Caco-2 (cell line): ENCODE measurements at regions not wholly inside any gene's neighbourhood (a gene's known extent, or its start where the extent isn't known, plus 50 kb on each side); places are given as distances from the start of the nearest gene placed in this dataset.

Experiments
- BruUV-seq: library from RNA; stranded (reverse); fragments of 400-500 nt; replicated peaks from 2 replicates; lab custom pipeline; 2021; lab: Mats Ljungman, UMichigan
- CTCF ChIA-PET: fragments of 300-600 bp; sonication (Branson Sonifier 250); formaldehyde crosslinking; loops from one replicate; lab custom pipeline; 2022; ENCODE audit warnings: antibody characterized with exemption; lab: Charles Lee
- POLR2A ChIA-PET: fragments of 300-600 bp; sonication (Branson Sonifier 250); formaldehyde crosslinking; loops from one replicate; lab custom pipeline; 2022; ENCODE audit warnings: antibody characterized with exemption; lab: Charles Lee
- DNase-seq, 2 experiments: peaks; one replicate each; pipeline versions ENCODE4 v3.0.0 to v3.0.0-alpha.2; 2020 to 2022
- H3K27me3 ChIP-seq: replicated peaks from 2 replicates; pipeline ENCODE4 v1.6.0; 2011; ENCODE audit warnings: low read length; ENCODE audit not compliant: control insufficient read depth, insufficient read depth
- H3K36me3 ChIP-seq: 2 replicates; pipeline ENCODE4 v1.5.1; 2011; ENCODE audit warnings: low read length; ENCODE audit not compliant: control insufficient read depth, insufficient read depth
- H3K4me1 ChIP-seq: fragments of 250-450 bp; sonication (Bioruptor Pico); 2 replicates; pipeline ENCODE4 v1.5.1; 2020; ENCODE audit warnings: mild to moderate bottlenecking
- H3K4me3 ChIP-seq: 2 replicates; pipeline ENCODE4 v1.5.1; 2011; ENCODE audit warnings: low read depth, mild to moderate bottlenecking, control low read depth, low read length
- H3K9me3 ChIP-seq: fragments of 250-450 bp; sonication (Bioruptor Pico); 2 replicates; pipeline ENCODE4 v1.5.1; 2020; ENCODE audit warnings: mild to moderate bottlenecking, moderate library complexity
- H3K27ac Mint-ChIP-seq: one replicate; pipeline ENCODE4 v1.8.0; 2022; ENCODE audit warnings: mixed read lengths; ENCODE audit not compliant: unreplicated experiment
- H3K27me3 Mint-ChIP-seq: one replicate; pipeline ENCODE4 v1.8.0; 2022; ENCODE audit warnings: mixed read lengths; ENCODE audit not compliant: insufficient read depth, unreplicated experiment
- H3K36me3 Mint-ChIP-seq: one replicate; pipeline ENCODE4 v1.8.0; 2022; ENCODE audit warnings: mild to moderate bottlenecking, mixed read lengths; ENCODE audit not compliant: insufficient read depth, unreplicated experiment
- H3K4me1 Mint-ChIP-seq: one replicate; pipeline ENCODE4 v1.8.0; 2022; ENCODE audit warnings: low read depth, mixed read lengths; ENCODE audit not compliant: unreplicated experiment
- H3K4me3 Mint-ChIP-seq: one replicate; pipeline ENCODE4 v1.8.0; 2022; ENCODE audit warnings: mild to moderate bottlenecking, moderate library complexity, mixed read lengths; ENCODE audit not compliant: unreplicated experiment
- H3K9me3 Mint-ChIP-seq: one replicate; pipeline ENCODE4 v1.8.0; 2022; ENCODE audit warnings: mixed read lengths; ENCODE audit not compliant: unreplicated experiment
- intact Hi-C: fragments of 100-400 bp; cut with micrococcal nuclease; formaldehyde crosslinking; loops from one replicate; pipeline ENCODE4 v1.10.0; 2022; ENCODE audit not compliant: unreplicated experiment
- TF ChIP-seq, protein P1 (sequence below), 2 experiments: fragments of 200-600 bp in 1 of 2; IDR thresholded peaks; 1 replicate in 1 of 2; 2 replicates in 1 of 2; pipeline versions ENCODE4 v1.5.1 to v1.8.0; 2011 to 2022; ENCODE audit warnings: antibody characterized with exemption in 1 of 2, control low read depth in 1 of 2, inconsistent platforms in 1 of 2, low read depth in 1 of 2, low read length in 1 of 2, mild to moderate bottlenecking in 1 of 2, moderate library complexity in 1 of 2; ENCODE audit not compliant: insufficient read depth in 1 of 2, severe bottlenecking in 1 of 2, unreplicated experiment in 1 of 2

DNA sequence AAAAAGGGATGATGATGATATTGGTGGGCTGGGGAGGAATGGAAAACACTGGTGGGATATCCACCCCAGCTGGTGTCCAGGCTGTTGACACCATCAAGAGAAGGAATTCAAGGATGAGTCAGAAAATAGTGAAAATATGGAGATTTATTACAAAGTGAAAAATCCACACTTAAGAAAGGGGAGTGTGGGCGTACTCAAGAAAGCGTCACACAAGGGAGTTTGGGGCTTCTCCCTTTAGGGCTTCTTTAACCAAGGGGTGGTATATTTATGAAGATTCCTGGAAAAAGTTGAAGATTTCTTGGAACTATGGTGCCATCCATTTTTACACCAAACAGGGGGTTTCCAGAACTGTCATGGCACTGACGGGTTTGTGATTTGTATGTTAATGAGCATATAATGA, 63.1 kb upstream of the ARID2 start:
- ChIA-PET POLR2A (no interaction called here), CTCF (no interaction called here)
- peaks cover 22% of the 10 kb centered on the region for H3K4me1 Mint-ChIP-seq
- H3K27ac Mint-ChIP-seq: no peak overlapping the region
- H3K4me3 ChIP-seq: no peak overlapping the region
- intact Hi-C loops: loop anchor here (5.0 kb wide), 1 partner anchor 69 kb away; no protein-coding TSS in a partner anchor
- H3K36me3 Mint-ChIP-seq: no peaks in the 10 kb centered on the region
- H3K27me3 Mint-ChIP-seq: no peaks in the 10 kb centered on the region
- no TSS peak for BruUV-seq
- no peaks in the 10 kb centered on the region for H3K9me3 ChIP-seq
- H3K4me3 Mint-ChIP-seq: no peak overlapping the region
- H3K27me3 ChIP-seq: no peaks in the 10 kb centered on the region
- H3K36me3 ChIP-seq: no peaks in the 10 kb centered on the region
- TF ChIP-seq, protein P1, sequence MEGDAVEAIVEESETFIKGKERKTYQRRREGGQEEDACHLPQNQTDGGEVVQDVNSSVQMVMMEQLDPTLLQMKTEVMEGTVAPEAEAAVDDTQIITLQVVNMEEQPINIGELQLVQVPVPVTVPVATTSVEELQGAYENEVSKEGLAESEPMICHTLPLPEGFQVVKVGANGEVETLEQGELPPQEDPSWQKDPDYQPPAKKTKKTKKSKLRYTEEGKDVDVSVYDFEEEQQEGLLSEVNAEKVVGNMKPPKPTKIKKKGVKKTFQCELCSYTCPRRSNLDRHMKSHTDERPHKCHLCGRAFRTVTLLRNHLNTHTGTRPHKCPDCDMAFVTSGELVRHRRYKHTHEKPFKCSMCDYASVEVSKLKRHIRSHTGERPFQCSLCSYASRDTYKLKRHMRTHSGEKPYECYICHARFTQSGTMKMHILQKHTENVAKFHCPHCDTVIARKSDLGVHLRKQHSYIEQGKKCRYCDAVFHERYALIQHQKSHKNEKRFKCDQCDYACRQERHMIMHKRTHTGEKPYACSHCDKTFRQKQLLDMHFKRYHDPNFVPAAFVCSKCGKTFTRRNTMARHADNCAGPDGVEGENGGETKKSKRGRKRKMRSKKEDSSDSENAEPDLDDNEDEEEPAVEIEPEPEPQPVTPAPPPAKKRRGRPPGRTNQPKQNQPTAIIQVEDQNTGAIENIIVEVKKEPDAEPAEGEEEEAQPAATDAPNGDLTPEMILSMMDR (IDR thresholded peaks at IDR 0.05; ENCODE audit: insufficient read depth in 1 of 2, low read depth in 1 of 2, low read length in 1 of 2, severe bottlenecking in 1 of 2, unreplicated experiment in 1 of 2): no peak
- H3K9me3 Mint-ChIP-seq: no peaks in the 10 kb centered on the region
- DNase-seq: no peak
- H3K4me1 ChIP-seq: peaks cover 14% of the 10 kb centered on the region

DNA sequence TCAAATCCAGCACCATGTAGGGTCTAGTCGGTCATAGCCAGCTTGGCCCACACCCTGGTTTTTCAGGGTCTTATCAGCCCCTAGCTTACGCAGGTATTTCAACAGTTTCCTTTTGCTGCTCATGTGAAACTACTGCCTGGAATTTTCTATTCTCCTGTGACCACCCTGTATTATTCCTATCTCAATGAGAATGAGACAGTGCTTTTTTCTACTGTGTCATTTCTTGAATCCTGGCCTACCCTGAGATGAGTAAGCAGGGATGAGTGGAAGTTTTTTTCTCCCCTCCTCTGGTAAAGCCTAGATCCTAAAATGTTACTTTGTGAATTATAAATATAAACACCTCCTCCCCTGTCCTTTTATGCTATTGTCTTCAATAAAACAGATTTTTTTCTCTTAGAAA, 62.7 kb upstream of the ARID2 start:
- POLR2A ChIA-PET: no interaction called here
- Mint-ChIP-seq H3K27me3 (no peaks in the 10 kb centered on the region), H3K4me1 (peaks cover 22% of the 10 kb centered on the region), H3K9me3 (no peaks in the 10 kb centered on the region), H3K27ac (no peak overlapping the region), H3K4me3 (no peak overlapping the region), H3K36me3 (no peaks in the 10 kb centered on the region)
- intact Hi-C loops: loop anchor here (5.0 kb wide), 1 partner anchor 70 kb away; no protein-coding TSS in a partner anchor
- CTCF ChIA-PET: no interaction called here
- Histone ChIP-seq H3K27me3 (no peaks in the 10 kb centered on the region), H3K4me1 (peaks cover 14% of the 10 kb centered on the region), H3K36me3 (no peaks in the 10 kb centered on the region), H3K4me3 (no peak overlapping the region), H3K9me3 (no peaks in the 10 kb centered on the region)
- DNase-seq: no peak
- BruUV-seq: no TSS peak
- TF ChIP-seq, protein P1 (IDR thresholded peaks at IDR 0.05; ENCODE audit: insufficient read depth in 1 of 2, low read depth in 1 of 2, low read length in 1 of 2, severe bottlenecking in 1 of 2, unreplicated experiment in 1 of 2): no peak

DNA sequence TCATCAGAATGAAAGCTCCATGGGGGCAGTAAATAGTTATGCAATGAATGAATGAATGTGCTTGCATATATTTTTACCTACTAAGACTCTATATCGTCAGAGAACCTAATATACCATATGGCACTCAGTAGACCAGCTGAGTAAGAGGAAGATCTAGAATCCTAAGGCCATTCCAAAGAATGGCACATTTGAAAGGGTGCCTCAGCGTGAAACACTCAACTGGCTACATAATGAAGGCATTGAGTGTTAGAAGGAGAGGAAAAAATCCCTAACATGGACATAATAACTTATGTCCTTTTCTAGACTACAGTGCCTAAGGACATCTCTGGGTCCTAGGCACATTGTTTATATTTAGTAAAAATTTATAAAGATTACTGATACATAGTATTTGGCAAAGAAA, 61.7 kb upstream of the ARID2 start:
- peaks cover 22% of the 10 kb centered on the region for H3K4me1 Mint-ChIP-seq
- no peaks in the 10 kb centered on the region for H3K36me3 Mint-ChIP-seq
- Histone ChIP-seq H3K4me3 (no peak overlapping the region), H3K4me1 (peaks cover 14% of the 10 kb centered on the region), H3K27me3 (no peaks in the 10 kb centered on the region), H3K36me3 (no peaks in the 10 kb centered on the region), H3K9me3 (no peaks in the 10 kb centered on the region)
- intact Hi-C loops: loop anchor here (2.0 to 5.0 kb wide), 2 partner anchors 37 to 70 kb away; no protein-coding TSS in a partner anchor
- no peaks in the 10 kb centered on the region for H3K9me3 Mint-ChIP-seq
- H3K27me3 Mint-ChIP-seq: no peaks in the 10 kb centered on the region
- ChIA-PET POLR2A (no interaction called here), CTCF (interaction anchor here (1.0 kb wide), 1 partner anchor 60 kb away, joined by 3 read pairs; no protein-coding TSS in a partner anchor)
- TF ChIP-seq, protein P1 (IDR thresholded peaks at IDR 0.05; ENCODE audit: insufficient read depth in 1 of 2, low read depth in 1 of 2, low read length in 1 of 2, severe bottlenecking in 1 of 2, unreplicated experiment in 1 of 2): no peak
- H3K4me3 Mint-ChIP-seq: no peak overlapping the region
- no peak overlapping the region for H3K27ac Mint-ChIP-seq
- BruUV-seq: no TSS peak
- DNase-seq: no peak
